SK-N-SH (cell line): ENCODE measurements at regions not wholly inside any gene's neighbourhood (a gene's known extent, or its start where the extent isn't known, plus 50 kb on each side); places are given as distances from the start of the nearest gene placed in this dataset.

Experiments
- CTCF ChIA-PET: fragments of 300-600, 350-600 bp; formaldehyde crosslinking; extraction: SDS; loops from one replicate; lab custom pipeline; 2021; lab: Yijun Ruan, JAX
- POLR2A ChIA-PET: fragments of 350-600 bp; sonication (Branson Sonifier 250); formaldehyde crosslinking; extraction: SDS; loops from one replicate; lab custom pipeline; 2020; ENCODE audit warnings: antibody characterized with exemption, inconsistent platforms; lab: Yijun Ruan, JAX
- DNase-seq: peaks from one replicate; pipeline ENCODE4 v3.0.0; 2012
- H2AFZ ChIP-seq: fragments of 200-600 bp; sonication (generic); 2 replicates; pipeline ENCODE4 v1.8.1; 2016; ENCODE audit warnings: antibody characterized with exemption, mild to moderate bottlenecking, low read depth
- H3F3A ChIP-seq: fragments of 200-600 bp; sonication (generic); replicated peaks from 2 replicates; pipeline ENCODE3; 2016; ENCODE audit warnings: antibody characterized with exemption, mild to moderate bottlenecking; ENCODE audit not compliant: insufficient read depth
- H3K27ac ChIP-seq, 2 experiments: fragments of 200-500 bp in 1 of 2; fragments of 200-600 bp in 1 of 2; sonication (Bioruptor generic) in 1 of 2; sonication (generic), shearing (Covaris generic) in 1 of 2; 2 replicates each; pipeline versions ENCODE4 v1.5.1 to v1.6.1; 2014 to 2016; ENCODE audit warnings: low read depth in 2 of 2, inconsistent platforms in 1 of 2, low read length in 1 of 2, mild to moderate bottlenecking in 1 of 2, mixed read lengths in 1 of 2
- H3K27me3 ChIP-seq: fragments of 200-600 bp; sonication (generic), shearing (Covaris generic); 2 replicates; pipeline ENCODE4 v1.6.1; 2016; ENCODE audit warnings: mixed run types; ENCODE audit not compliant: insufficient read depth
- H3K36me3 ChIP-seq, 2 experiments: fragments of 200-500 bp in 1 of 2; fragments of 200-600 bp in 1 of 2; sonication (Bioruptor generic) in 1 of 2; sonication (generic) in 1 of 2; replicated peaks in 1 of 2; 2 replicates each; pipeline versions ENCODE3 to v1.5.1; 2014 to 2016; ENCODE audit warnings: low read length in 1 of 2, mild to moderate bottlenecking in 1 of 2; ENCODE audit not compliant: insufficient read depth in 2 of 2, control insufficient read depth in 1 of 2
- H3K4me1 ChIP-seq, 2 experiments: fragments of 200-500 bp in 1 of 2; fragments of 200-600 bp in 1 of 2; sonication (Bioruptor generic) in 1 of 2; sonication (generic), shearing (Covaris generic) in 1 of 2; 2 replicates each; pipeline versions ENCODE4 v1.5.1 to v1.6.1; 2014 to 2016; ENCODE audit warnings: low read depth in 1 of 2, low read length in 1 of 2, mixed run types in 1 of 2; ENCODE audit not compliant: insufficient read depth in 2 of 2, control insufficient read depth in 1 of 2
- H3K4me2 ChIP-seq: fragments of 200-600 bp; sonication (generic), shearing (Covaris generic); 2 replicates; pipeline ENCODE4 v1.6.1; 2017; ENCODE audit warnings: mixed run types
- H3K4me3 ChIP-seq, 2 experiments: fragments of 200-500 bp in 1 of 2; fragments of 200-600 bp in 1 of 2; sonication (Bioruptor generic) in 1 of 2; sonication (generic), shearing (Covaris generic) in 1 of 2; 2 replicates each; pipeline versions ENCODE4 v1.5.1 to v1.8.1; 2014 to 2016; ENCODE audit warnings: low read depth in 2 of 2, inconsistent platforms in 1 of 2, low read length in 1 of 2, mild to moderate bottlenecking in 1 of 2, mixed read lengths in 1 of 2, moderate library complexity in 1 of 2
- H3K79me2 ChIP-seq: fragments of 200-600 bp; sonication (generic); 2 replicates; pipeline ENCODE4 v1.8.1; 2017; ENCODE audit warnings: mild to moderate bottlenecking; ENCODE audit not compliant: insufficient read depth
- H3K9ac ChIP-seq: fragments of 200-600 bp; sonication (generic); 2 replicates; pipeline ENCODE4 v1.6.1; 2017; ENCODE audit warnings: mixed run types
- H3K9me2 ChIP-seq: fragments of 200-600 bp; sonication (generic); 2 replicates; pipeline ENCODE4 v1.6.1; 2017; ENCODE audit warnings: mixed run types
- H3K9me3 ChIP-seq: fragments of 200-600 bp; sonication (generic); 2 replicates; pipeline ENCODE4 v1.6.1; 2017; ENCODE audit warnings: mixed run types, mild to moderate bottlenecking, moderate library complexity
- H4K20me1 ChIP-seq: fragments of 200-600 bp; sonication (generic); 2 replicates; pipeline ENCODE4 v1.6.1; 2017; ENCODE audit warnings: mild to moderate bottlenecking, mixed run types; ENCODE audit not compliant: insufficient read depth
- ELF1 ChIP-seq: IDR thresholded peaks from 2 replicates; pipeline ENCODE4 v1.4.0; 2012
- EP300 ChIP-seq, 2 experiments: IDR thresholded peaks; 2 replicates each; pipeline versions ENCODE4 v1.4.0 to v1.6.1; 2012; ENCODE audit warnings: borderline replicate concordance in 1 of 2, low read depth in 1 of 2, low read length in 1 of 2
- EZH2phosphoT487 ChIP-seq: fragments of 200-600 bp; sonication (generic); IDR thresholded peaks from 2 replicates; pipeline ENCODE4 v1.6.1; 2017; ENCODE audit warnings: low read depth, mixed run types, mild to moderate bottlenecking, antibody characterized with exemption, moderate library complexity, borderline replicate concordance
- FOSL2 ChIP-seq: IDR thresholded peaks from 2 replicates; pipeline ENCODE4 v1.4.0; 2012; ENCODE audit warnings: low read depth, mild to moderate bottlenecking, moderate library complexity, borderline replicate concordance
- FOXM1 ChIP-seq: IDR thresholded peaks from 2 replicates; pipeline ENCODE4 v1.4.0; 2012; ENCODE audit warnings: low read depth, mild to moderate bottlenecking
- MEF2A ChIP-seq: IDR thresholded peaks from 2 replicates; pipeline ENCODE4 v1.4.0; 2012; ENCODE audit warnings: low read depth, borderline replicate concordance
- MXI1 ChIP-seq: IDR thresholded peaks from 2 replicates; pipeline ENCODE4 v1.6.1; 2012; ENCODE audit warnings: mild to moderate bottlenecking, low read depth, low read length, improper control_type of control experiment
- POLR2AphosphoS5 ChIP-seq: IDR thresholded peaks from 2 replicates; pipeline ENCODE4 v1.6.1; 2012; ENCODE audit warnings: low read depth, low read length
- RAD21 ChIP-seq: IDR thresholded peaks from 2 replicates; pipeline ENCODE4 v1.6.1; 2012; ENCODE audit warnings: mild to moderate bottlenecking, low read length
- RFX5 ChIP-seq: IDR thresholded peaks from 2 replicates; pipeline ENCODE4 v1.6.1; 2012; ENCODE audit warnings: mild to moderate bottlenecking, improper control_type of control experiment, low read length
- RXRA ChIP-seq: IDR thresholded peaks from 2 replicates; pipeline ENCODE4 v1.4.0; 2012; ENCODE audit warnings: low read depth, mild to moderate bottlenecking, borderline replicate concordance
- SIN3A ChIP-seq: IDR thresholded peaks from 2 replicates; pipeline ENCODE4 v1.6.1; 2012; ENCODE audit warnings: low read depth, mild to moderate bottlenecking, low read length, moderate library complexity, borderline replicate concordance
- TAF1 ChIP-seq: IDR thresholded peaks from 2 replicates; pipeline ENCODE4 v1.6.1; 2012; ENCODE audit warnings: low read depth, mild to moderate bottlenecking, low read length, moderate library complexity, borderline replicate concordance
- TEAD4 ChIP-seq: IDR thresholded peaks from 2 replicates; pipeline ENCODE4 v1.4.0; 2012; ENCODE audit warnings: mild to moderate bottlenecking, borderline replicate concordance; ENCODE audit not compliant: insufficient read depth
- WGBS: methylation state at CpG from one replicate; pipeline ENCODE4 v1.1.6; 2017; ENCODE audit warnings: low lambda C conversion rate; 5-methylcytosine and 5-hydroxymethylcytosine counted together
- TF ChIP-seq, protein P1 (sequence below): IDR thresholded peaks from 2 replicates; pipeline ENCODE4 v1.4.0; 2012; ENCODE audit warnings: low read depth, borderline replicate concordance
- TF ChIP-seq, protein P2 (sequence below): IDR thresholded peaks from 2 replicates; pipeline ENCODE4 v1.4.0; 2012; ENCODE audit warnings: low read depth, borderline replicate concordance
- TF ChIP-seq, protein P3 (sequence below): fragments of 150-350 bp; IDR thresholded peaks from 2 replicates; pipeline ENCODE4 v1.6.1; 2016; ENCODE audit warnings: mild to moderate bottlenecking, low read depth, low read length
- TF ChIP-seq, protein P4 (sequence below): fragments of 150-350 bp; IDR thresholded peaks from 2 replicates; pipeline ENCODE4 v1.6.1; 2017; ENCODE audit warnings: antibody characterized with exemption, low read length, low read depth, borderline replicate concordance
- TF ChIP-seq, protein P5 (sequence below): fragments of 200-600 bp; sonication (generic); IDR thresholded peaks from 2 replicates; pipeline ENCODE4 v1.6.1; 2017; ENCODE audit warnings: antibody characterized with exemption, mild to moderate bottlenecking, moderate library complexity

DNA sequence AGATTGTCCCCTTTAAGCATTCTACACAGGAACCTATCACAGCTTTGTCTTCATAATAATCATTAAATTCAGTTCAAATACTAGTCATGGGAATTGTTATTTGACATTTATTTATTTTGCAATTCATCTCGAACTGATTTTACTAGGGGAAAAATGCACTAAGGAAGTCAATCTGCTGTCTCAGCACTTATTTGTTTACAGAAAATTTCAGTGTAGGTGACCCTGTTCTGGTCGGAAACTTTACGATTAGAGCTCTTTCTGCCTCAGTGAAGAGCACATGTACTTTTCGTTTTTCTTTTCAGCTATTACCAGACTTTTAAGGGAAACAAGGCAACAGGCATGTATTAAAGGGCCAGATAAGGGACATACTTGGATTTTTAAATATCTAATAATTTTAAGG, 1405.7 kb upstream of the ZEB2 start:
- no peaks in the 10 kb centered on the region for H3K79me2 ChIP-seq
- no peaks in the 10 kb centered on the region for H3K36me3 ChIP-seq
- no peaks in the 10 kb centered on the region for H3F3A ChIP-seq
- no peaks in the 10 kb centered on the region for H3K9me2 ChIP-seq
- H3K27ac ChIP-seq = no peak overlapping the region
- ChIA-PET CTCF (interaction anchor here (0.8 kb wide), 1 partner anchor 76 kb away, joined by 3 read pairs; no protein-coding TSS in a partner anchor), POLR2A (no interaction called here)
- H3K4me1 ChIP-seq = no peaks in the 10 kb centered on the region
- WGBS = 70% methylated on average over 4 of the region's 4 CpGs
- H3K9me3 ChIP-seq = no peaks in the 10 kb centered on the region
- H3K4me2 ChIP-seq = no peak overlapping the region
- H3K4me3 ChIP-seq = no peak overlapping the region
- DNase-seq = no peak
- H2AFZ ChIP-seq = no peak overlapping the region
- no peaks in the 10 kb centered on the region for H4K20me1 ChIP-seq
- H3K27me3 ChIP-seq = no peaks in the 10 kb centered on the region
- no peak overlapping the region for H3K9ac ChIP-seq
- no peak for TF ChIP-seq RFX5
- TF ChIP-seq, protein P1, sequence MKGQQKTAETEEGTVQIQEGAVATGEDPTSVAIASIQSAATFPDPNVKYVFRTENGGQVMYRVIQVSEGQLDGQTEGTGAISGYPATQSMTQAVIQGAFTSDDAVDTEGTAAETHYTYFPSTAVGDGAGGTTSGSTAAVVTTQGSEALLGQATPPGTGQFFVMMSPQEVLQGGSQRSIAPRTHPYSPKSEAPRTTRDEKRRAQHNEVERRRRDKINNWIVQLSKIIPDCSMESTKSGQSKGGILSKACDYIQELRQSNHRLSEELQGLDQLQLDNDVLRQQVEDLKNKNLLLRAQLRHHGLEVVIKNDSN = no peak
- TF ChIP-seq, protein P2, sequence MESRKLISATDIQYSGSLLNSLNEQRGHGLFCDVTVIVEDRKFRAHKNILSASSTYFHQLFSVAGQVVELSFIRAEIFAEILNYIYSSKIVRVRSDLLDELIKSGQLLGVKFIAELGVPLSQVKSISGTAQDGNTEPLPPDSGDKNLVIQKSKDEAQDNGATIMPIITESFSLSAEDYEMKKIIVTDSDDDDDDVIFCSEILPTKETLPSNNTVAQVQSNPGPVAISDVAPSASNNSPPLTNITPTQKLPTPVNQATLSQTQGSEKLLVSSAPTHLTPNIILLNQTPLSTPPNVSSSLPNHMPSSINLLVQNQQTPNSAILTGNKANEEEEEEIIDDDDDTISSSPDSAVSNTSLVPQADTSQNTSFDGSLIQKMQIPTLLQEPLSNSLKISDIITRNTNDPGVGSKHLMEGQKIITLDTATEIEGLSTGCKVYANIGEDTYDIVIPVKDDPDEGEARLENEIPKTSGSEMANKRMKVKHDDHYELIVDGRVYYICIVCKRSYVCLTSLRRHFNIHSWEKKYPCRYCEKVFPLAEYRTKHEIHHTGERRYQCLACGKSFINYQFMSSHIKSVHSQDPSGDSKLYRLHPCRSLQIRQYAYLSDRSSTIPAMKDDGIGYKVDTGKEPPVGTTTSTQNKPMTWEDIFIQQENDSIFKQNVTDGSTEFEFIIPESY = no peak
- TF ChIP-seq RAD21 = no peak
- TF ChIP-seq, protein P3, sequence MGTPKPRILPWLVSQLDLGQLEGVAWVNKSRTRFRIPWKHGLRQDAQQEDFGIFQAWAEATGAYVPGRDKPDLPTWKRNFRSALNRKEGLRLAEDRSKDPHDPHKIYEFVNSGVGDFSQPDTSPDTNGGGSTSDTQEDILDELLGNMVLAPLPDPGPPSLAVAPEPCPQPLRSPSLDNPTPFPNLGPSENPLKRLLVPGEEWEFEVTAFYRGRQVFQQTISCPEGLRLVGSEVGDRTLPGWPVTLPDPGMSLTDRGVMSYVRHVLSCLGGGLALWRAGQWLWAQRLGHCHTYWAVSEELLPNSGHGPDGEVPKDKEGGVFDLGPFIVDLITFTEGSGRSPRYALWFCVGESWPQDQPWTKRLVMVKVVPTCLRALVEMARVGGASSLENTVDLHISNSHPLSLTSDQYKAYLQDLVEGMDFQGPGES = no peak
- no peak for TF ChIP-seq FOXM1
- TF ChIP-seq FOSL2 = no peak
- no peak for TF ChIP-seq EZH2phosphoT487
- TF ChIP-seq TEAD4 = no peak
- no peak for TF ChIP-seq MXI1

DNA sequence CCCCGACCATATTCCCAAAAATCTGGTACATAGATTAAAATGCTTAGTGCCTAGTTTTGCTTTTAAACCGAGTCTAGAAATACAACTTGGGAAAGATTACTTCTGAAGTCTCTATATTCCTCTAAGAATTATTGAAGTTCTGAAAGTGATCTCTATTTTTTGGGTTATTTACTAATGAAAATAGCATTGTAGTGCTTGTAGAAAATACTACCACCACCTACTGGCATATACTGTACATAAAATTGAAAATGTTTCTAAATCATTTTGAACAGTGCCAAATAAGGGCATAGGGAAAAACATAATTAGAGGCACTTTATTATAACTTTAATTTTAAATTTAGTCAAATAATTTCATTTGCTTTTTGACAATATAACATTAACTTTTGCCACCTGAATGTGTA, 1399.6 kb upstream of the ZEB2 start:
- no peak for DNase-seq
- Histone ChIP-seq H3F3A (no peaks in the 10 kb centered on the region), H3K27me3 (no peaks in the 10 kb centered on the region), H3K4me3 (no peak overlapping the region), H3K9ac (no peak overlapping the region), H3K9me3 (no peaks in the 10 kb centered on the region), H3K9me2 (no peaks in the 10 kb centered on the region), H3K79me2 (no peaks in the 10 kb centered on the region), H2AFZ (no peak overlapping the region), H3K4me2 (no peak overlapping the region), H3K27ac (no peak overlapping the region), H4K20me1 (no peaks in the 10 kb centered on the region), H3K4me1 (peaks cover 0 to 7% of the 10 kb centered on the region in 2 experiments; a peak in 1 of 4 replicates), H3K36me3 (no peaks in the 10 kb centered on the region)
- CTCF ChIA-PET = interaction anchor here (0.6 to 1.1 kb wide), 3 partner anchors 9 to 1312 kb away, joined by 3 read pairs; no protein-coding TSS in a partner anchor
- TF ChIP-seq ELF1 (no peak), SIN3A (no peak), RXRA (no peak), RFX5 (no peak), TAF1 (no peak), EP300 (IDR thresholded peaks at IDR 0.05; ENCODE audit: borderline replicate concordance in 1 of 2, low read depth in 1 of 2, low read length in 1 of 2) (no peak), POLR2AphosphoS5 (no peak), MEF2A (no peak), MXI1 (no peak), RAD21 (peak; percentile 33; the same call in 1 of the 2 replicates)
- TF ChIP-seq, protein P4, sequence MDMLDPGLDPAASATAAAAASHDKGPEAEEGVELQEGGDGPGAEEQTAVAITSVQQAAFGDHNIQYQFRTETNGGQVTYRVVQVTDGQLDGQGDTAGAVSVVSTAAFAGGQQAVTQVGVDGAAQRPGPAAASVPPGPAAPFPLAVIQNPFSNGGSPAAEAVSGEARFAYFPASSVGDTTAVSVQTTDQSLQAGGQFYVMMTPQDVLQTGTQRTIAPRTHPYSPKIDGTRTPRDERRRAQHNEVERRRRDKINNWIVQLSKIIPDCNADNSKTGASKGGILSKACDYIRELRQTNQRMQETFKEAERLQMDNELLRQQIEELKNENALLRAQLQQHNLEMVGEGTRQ = no peak
- TF ChIP-seq, protein P5, sequence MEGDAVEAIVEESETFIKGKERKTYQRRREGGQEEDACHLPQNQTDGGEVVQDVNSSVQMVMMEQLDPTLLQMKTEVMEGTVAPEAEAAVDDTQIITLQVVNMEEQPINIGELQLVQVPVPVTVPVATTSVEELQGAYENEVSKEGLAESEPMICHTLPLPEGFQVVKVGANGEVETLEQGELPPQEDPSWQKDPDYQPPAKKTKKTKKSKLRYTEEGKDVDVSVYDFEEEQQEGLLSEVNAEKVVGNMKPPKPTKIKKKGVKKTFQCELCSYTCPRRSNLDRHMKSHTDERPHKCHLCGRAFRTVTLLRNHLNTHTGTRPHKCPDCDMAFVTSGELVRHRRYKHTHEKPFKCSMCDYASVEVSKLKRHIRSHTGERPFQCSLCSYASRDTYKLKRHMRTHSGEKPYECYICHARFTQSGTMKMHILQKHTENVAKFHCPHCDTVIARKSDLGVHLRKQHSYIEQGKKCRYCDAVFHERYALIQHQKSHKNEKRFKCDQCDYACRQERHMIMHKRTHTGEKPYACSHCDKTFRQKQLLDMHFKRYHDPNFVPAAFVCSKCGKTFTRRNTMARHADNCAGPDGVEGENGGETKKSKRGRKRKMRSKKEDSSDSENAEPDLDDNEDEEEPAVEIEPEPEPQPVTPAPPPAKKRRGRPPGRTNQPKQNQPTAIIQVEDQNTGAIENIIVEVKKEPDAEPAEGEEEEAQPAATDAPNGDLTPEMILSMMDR = peak; percentile 49
- TF ChIP-seq, protein P3 = no peak
- 72% methylated on average over 2 of the region's 2 CpGs for WGBS
- POLR2A ChIA-PET = no interaction called here
